GM19240 (cell line): ENCODE measurements at regions not wholly inside any gene's neighbourhood (a gene's known extent, or its start where the extent isn't known, plus 50 kb on each side); places are given as distances from the start of the nearest gene placed in this dataset.
A peak's percentile ranks its signal among the peaks of the same experiment; 100 is the strongest.

Experiments
- DNase-seq: peaks from one replicate; pipeline ENCODE4 v3.0.0; 2011; ENCODE audit warnings: low spot score; ENCODE audit not compliant: insufficient read length

DNA sequence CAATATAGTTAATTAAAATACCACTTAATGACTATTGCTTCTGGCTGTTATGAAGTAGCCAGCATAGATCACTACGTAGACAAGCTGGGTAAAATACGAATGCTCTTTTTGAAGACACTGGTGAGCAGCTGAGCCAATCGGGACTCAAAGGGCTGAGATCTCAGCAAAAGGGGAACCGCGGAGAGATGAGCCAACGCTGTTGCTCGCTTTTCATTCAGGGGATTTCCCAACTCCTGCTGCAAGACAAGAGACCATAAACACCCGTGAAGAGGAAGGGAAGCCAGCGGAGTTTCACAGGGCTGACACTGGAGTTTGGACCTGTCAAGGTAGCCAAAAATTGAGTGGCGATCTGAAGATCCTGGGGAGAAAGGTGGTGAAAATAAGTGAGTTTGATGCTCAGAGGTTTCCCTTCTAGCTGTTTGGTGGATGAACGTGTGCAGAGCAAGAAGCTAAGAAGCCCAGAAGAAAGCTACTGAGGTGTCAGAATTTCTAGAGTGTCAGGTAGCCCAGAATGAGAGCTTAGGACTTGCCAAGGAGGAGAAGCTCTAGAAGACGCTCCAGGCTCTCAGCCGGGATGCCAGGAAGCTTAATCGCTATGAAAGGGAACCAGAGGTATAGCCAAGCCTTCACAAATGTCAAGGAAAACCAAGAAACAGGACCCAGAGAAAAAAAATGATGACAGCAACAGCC is 79.6 kb upstream of the RNU6ATAC start:
- peak; percentile 65 for DNase-seq

- DNase-seq = no peak
These were observed 80.8 kb upstream of the RNU6ATAC start for GRCh38 chr9:134245179-134245578.

DNA sequence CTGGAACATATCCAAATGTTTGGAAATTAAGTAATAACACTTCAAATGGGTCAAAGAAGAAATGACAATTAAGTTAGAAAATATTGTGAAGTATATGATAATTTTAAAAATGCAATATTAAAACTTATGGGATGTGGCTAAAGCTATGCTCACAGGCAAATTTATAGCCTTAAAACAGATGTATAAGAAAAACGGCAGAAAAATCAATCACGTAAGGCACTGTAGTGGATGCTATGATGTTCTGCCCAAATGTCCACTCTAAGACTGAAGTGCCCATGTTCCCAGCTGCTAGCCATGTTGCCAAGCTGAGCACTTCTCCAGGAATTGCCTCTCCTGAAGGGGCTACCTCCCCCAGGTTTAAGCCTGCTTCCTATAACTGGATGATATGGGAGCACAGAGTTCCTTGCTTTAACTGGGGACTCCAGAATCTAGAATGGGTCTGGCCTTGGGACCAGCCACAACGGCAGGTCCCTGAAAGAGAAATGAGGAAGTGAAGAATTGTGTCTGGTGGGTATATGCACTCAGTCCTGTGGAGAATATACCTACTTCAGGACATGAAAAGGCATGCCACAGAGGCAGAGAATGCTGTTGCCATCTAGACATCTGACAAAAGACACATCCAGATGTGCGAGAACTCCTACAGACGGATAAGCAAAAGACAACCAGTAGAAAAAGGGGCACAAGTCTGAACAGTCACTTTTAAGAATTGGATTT is 78.2 kb upstream of the RXRA start:
- DNase-seq = no peak

GRCh38 chr9:134251296-134252069 is 74.8 kb upstream of the RXRA start:
- DNase-seq = no peak

GRCh38 chr9:134252084-134252830 is 74.0 kb upstream of the RXRA start:
- DNase-seq = no peak

DNA sequence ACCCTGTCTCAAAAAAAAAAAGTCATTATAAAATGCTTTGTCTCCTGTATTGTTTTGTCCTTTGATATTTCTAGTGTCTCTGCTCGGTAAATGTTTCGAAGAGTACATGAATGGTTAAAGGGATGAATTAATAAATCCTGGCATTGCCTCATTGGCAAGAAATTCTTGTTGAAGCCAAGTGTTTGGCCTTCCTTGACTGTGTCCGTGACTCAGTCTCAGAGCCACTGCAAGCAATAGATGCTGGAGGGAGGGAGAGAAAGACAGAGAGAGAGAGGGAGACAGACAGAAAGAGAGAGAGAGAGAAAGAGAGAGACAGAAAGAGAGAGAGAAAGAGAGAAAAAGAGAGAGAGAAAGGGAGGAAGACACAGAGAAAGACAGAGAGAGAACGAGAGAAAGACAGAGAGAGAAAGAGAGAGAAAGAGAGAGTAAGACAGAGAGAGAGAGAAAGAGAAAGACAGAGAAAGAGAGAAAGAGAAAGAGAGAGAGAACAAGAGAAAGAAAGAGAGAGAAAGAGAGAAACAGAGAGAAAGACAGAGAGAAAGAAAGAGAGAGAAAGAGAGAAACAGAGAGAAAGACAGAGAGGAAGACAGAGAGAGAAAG is 72.5 kb upstream of the RXRA start:
- no peak for DNase-seq

DNA sequence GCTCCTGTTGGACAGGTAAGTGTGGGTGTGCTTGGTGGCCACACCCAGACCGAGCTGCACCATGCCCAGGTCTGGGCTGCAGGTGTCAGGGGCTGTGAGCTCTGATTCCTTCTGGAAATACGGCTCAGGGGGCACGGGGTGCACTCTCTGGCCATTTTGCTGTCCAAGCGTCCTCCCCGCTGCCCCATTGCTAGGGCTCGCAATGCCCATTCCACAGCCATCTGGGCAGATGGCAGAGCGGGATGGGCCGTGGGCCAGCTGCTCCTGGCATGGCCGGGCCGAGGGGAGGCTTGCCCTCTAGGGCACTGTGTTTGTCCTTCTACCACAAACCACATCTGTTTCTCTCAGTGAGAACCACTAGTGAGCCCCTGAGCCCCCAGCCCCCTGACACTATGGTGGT is 67.9 kb upstream of the RXRA start:
- no peak for DNase-seq

- DNase-seq = no peak
These were observed 67.3 kb upstream of the RXRA start for GRCh38 chr9:134258828-134259546.

- DNase-seq = no peak
These were observed 66.5 kb upstream of the RXRA start for GRCh38 chr9:134259708-134260107.

GRCh38 chr9:134260801-134261200 is 65.5 kb upstream of the RXRA start:
- no peak for DNase-seq

DNA sequence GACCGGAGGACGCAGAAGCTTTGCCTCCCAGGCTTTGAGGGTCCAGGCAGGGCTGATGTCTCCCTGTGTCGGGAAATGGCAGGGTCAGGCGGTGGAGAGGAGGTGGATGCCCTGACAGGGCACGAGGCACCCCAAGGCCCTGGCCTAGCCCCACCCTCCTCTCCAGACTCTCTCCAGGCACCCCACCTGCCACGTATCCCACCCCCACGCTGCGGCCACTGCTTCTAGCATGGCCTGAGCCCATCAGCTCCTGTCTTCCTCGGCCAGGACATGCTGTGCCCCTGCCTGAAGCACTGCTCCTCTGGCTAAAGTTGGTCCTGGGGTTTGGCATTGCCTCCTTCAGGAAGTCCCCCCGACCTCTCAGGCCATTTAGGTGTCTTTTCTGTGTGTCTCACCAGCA is 64.2 kb upstream of the RXRA start:
- no peak for DNase-seq

- DNase-seq = no peak
These were observed 62.7 kb upstream of the RXRA start for GRCh38 chr9:134263596-134263995.

DNA sequence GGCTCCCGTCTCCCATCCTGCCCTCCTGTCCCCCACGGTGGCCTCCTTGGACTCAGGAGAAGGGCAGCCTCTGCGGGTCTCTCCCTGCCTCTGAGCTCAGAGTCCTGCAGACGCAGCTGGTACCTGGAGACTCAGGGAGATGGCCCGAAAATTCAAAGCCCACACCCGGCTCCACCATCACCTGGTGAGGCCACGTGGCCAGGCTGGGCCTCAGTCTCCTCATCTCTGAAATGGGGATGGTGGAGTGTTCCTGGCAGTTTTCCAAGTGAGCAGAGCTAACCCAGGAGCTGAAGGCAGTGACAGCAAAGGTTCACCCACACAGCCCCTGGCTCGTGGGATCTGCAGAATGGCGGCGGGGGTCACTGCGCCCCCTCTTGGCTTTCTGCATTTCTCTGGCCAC is 62.1 kb upstream of the RXRA start:
- no peak for DNase-seq

GRCh38 chr9:134265078-134265477 is 61.2 kb upstream of the RXRA start:
- no peak for DNase-seq

- no peak for DNase-seq
These were observed 59.8 kb upstream of the RXRA start for GRCh38 chr9:134266418-134266817.

- DNase-seq = no peak
These were observed 58.9 kb upstream of the RXRA start for GRCh38 chr9:134267305-134267880.

DNA sequence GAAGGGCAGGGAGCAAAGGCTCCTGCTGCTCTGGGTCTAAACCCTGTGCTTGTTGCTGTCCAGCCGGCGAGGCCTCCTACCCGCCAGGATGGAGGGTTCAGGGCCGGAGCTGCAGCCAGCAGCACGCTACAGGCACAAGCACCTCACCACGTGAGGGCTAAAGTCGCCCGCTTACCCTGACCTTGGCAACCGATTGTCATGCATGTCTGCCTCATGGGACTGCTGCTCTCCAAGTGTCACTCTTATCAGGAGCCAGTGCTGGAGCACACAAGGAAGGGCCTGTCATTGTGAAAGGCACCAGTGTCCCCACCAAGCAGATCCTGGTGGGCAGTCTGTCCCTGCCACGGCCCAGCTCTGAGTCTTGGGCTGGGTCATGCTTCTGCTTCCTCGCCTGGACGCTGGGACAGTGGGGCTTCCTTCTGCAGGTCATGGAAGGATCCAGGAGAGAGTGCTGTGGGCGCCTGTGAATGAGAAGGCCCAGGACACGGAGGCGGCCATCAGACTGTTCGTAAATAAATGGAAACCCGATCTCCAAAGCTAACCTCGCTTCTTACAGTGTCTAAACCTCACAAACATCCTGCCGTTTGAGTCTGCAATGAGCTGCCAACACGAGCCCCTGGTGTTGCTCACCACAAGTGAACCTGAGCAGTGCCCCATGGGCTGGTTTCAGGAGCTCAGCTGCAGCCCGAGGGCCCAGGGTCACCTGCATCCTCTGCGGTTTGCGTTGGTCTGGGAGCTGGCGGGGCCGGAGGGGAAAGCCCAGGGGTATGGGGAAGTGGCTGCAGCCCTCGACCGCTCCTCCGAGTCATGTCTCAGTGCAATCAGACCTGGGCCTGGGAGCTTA is 58.2 kb upstream of the RXRA start:
- DNase-seq = peak; percentile 69

- no peak for DNase-seq
These were observed 57.5 kb upstream of the RXRA start for GRCh38 chr9:134268747-134269146.
